Astrocyte (in vitro differentiated cells and primary cell): ENCODE measurements at regions not wholly inside any gene's neighbourhood (a gene's known extent, or its start where the extent isn't known, plus 50 kb on each side); places are given as distances from the start of the nearest gene placed in this dataset.

Source experiments
- DNase-seq: peaks from one replicate; pipeline ENCODE4 v3.0.0-alpha.2; 2010; ENCODE audit warnings: low read depth
- FAIRE-seq: peaks from 2 replicates; lab custom pipeline; 2011; peaks lifted over from hg19 to GRCh38; lab: Jason Lieb, UNC
- H2AFZ ChIP-seq: 2 replicates; pipeline ENCODE4 v1.6.0; 2012; ENCODE audit warnings: low read depth, low read length, inconsistent platforms
- H3K27ac ChIP-seq: 2 replicates; pipeline ENCODE4 v1.5.1; 2011; ENCODE audit warnings: low read depth, low read length, inconsistent platforms
- H3K27me3 ChIP-seq: 2 replicates; pipeline ENCODE4 v1.6.0; 2011; ENCODE audit warnings: low read length, inconsistent platforms; ENCODE audit not compliant: insufficient read depth
- H3K36me3 ChIP-seq: 2 replicates; pipeline ENCODE4 v1.5.1; 2011; ENCODE audit warnings: low read length, inconsistent platforms; ENCODE audit not compliant: insufficient read depth
- H3K4me1 ChIP-seq: 2 replicates; pipeline ENCODE4 v1.5.1; 2011; ENCODE audit warnings: low read length, inconsistent platforms; ENCODE audit not compliant: insufficient read depth
- H3K4me2 ChIP-seq: 2 replicates; pipeline ENCODE4 v1.6.0; 2012; ENCODE audit warnings: low read length, inconsistent platforms
- H3K4me3 ChIP-seq: 2 replicates; pipeline ENCODE4 v1.5.1; 2011; ENCODE audit warnings: low read depth, mild to moderate bottlenecking, low read length, inconsistent platforms; ENCODE audit not compliant: insufficient read depth
- H3K79me2 ChIP-seq: 2 replicates; pipeline ENCODE4 v1.6.0; 2012; ENCODE audit warnings: mild to moderate bottlenecking, low read length, inconsistent platforms; ENCODE audit not compliant: insufficient read depth
- H3K9ac ChIP-seq: 2 replicates; pipeline ENCODE4 v1.6.0; 2012; ENCODE audit warnings: mild to moderate bottlenecking, low read length, inconsistent platforms
- H3K9me3 ChIP-seq: 2 replicates; pipeline ENCODE4 v1.5.1; 2012; ENCODE audit warnings: low read depth, mild to moderate bottlenecking, low read length, inconsistent platforms; ENCODE audit not compliant: insufficient read depth
- H4K20me1 ChIP-seq: 2 replicates; pipeline ENCODE4 v1.6.0; 2012; ENCODE audit warnings: low read length, inconsistent platforms; ENCODE audit not compliant: insufficient read depth
- H3K27ac Mint-ChIP-seq: one replicate; pipeline ENCODE4 v1.8.0; 2021; ENCODE audit warnings: mild to moderate bottlenecking, mixed read lengths; ENCODE audit not compliant: unreplicated experiment
- H3K27me3 Mint-ChIP-seq: one replicate; pipeline ENCODE4 v1.8.0; 2021; ENCODE audit warnings: low read depth, mixed read lengths; ENCODE audit not compliant: unreplicated experiment
- H3K36me3 Mint-ChIP-seq: one replicate; pipeline ENCODE4 v1.8.0; 2021; ENCODE audit warnings: low read depth, mixed read lengths; ENCODE audit not compliant: unreplicated experiment
- H3K4me1 Mint-ChIP-seq: one replicate; pipeline ENCODE4 v1.8.0; 2021; ENCODE audit warnings: low read depth, mixed read lengths; ENCODE audit not compliant: unreplicated experiment
- H3K4me3 Mint-ChIP-seq: one replicate; pipeline ENCODE4 v1.8.0; 2021; ENCODE audit warnings: mild to moderate bottlenecking, moderate library complexity, mixed read lengths; ENCODE audit not compliant: unreplicated experiment
- H3K9me3 Mint-ChIP-seq: one replicate; pipeline ENCODE4 v1.8.0; 2021; ENCODE audit warnings: mild to moderate bottlenecking, mixed read lengths; ENCODE audit not compliant: unreplicated experiment
- EZH2 ChIP-seq: IDR thresholded peaks from 2 replicates; pipeline ENCODE4 v1.6.1; 2012; ENCODE audit warnings: mild to moderate bottlenecking, low read length, inconsistent platforms; ENCODE audit not compliant: insufficient read depth
- TF ChIP-seq, protein P1 (sequence below): IDR thresholded peaks from 2 replicates; pipeline ENCODE4 v1.5.1; 2011; ENCODE audit warnings: low read depth, mild to moderate bottlenecking, inconsistent platforms, low read length, moderate library complexity; ENCODE audit not compliant: insufficient read depth

DNA sequence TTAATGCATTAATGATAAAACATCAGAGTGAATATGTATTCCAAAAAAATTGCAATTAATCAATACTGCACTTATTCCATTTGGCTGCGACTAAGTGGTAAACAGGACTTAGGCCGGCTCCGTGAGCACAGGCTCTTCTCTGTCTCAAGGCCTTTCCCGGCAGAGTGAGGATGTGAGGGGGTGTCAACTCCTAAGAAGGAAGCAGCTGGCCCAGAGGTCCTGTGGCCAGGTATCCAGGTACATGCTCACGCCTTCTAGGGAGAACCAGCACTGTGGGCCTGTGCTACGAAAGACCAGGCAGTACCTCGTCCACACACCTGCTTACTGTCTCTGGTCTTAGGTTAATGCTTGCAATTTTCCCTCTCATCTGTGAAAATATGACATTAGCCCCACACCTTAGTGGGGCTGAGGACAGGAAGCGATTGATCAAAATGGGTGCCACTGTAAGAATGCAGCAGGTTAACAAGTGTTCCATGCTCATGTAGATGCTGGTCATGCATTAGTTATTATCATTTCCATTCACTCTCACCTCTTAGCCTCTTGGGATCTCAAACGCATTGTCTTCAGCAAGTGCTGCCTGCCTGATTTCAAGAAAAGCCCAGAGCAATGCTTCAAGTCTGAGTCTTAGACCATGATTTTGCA lies 175.3 kb downstream of the ABHD5 start:
- peak overlapping the region; percentile 39 for H3K9ac ChIP-seq
- DNase-seq (no peak), FAIRE-seq (no peak)
- TF ChIP-seq EZH2: no peak
- TF ChIP-seq, protein P1, sequence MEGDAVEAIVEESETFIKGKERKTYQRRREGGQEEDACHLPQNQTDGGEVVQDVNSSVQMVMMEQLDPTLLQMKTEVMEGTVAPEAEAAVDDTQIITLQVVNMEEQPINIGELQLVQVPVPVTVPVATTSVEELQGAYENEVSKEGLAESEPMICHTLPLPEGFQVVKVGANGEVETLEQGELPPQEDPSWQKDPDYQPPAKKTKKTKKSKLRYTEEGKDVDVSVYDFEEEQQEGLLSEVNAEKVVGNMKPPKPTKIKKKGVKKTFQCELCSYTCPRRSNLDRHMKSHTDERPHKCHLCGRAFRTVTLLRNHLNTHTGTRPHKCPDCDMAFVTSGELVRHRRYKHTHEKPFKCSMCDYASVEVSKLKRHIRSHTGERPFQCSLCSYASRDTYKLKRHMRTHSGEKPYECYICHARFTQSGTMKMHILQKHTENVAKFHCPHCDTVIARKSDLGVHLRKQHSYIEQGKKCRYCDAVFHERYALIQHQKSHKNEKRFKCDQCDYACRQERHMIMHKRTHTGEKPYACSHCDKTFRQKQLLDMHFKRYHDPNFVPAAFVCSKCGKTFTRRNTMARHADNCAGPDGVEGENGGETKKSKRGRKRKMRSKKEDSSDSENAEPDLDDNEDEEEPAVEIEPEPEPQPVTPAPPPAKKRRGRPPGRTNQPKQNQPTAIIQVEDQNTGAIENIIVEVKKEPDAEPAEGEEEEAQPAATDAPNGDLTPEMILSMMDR: no peak
- H3K27ac ChIP-seq: peak overlapping the region; percentile 70
- no peaks in the 10 kb centered on the region for H3K36me3 ChIP-seq
- peak overlapping the region; percentile 42 for H3K4me2 ChIP-seq
- peak overlapping the region; percentile 94 for H3K27ac Mint-ChIP-seq
- H3K4me1 ChIP-seq: peaks cover 38% of the 10 kb centered on the region
- no peaks in the 10 kb centered on the region for H4K20me1 ChIP-seq
- no peaks in the 10 kb centered on the region for H3K9me3 Mint-ChIP-seq
- no peak overlapping the region for H2AFZ ChIP-seq
- H3K4me3 Mint-ChIP-seq: no peak overlapping the region
- H3K4me3 ChIP-seq: no peak overlapping the region
- H3K27me3 ChIP-seq: no peaks in the 10 kb centered on the region
- H3K36me3 Mint-ChIP-seq: peaks cover 2% of the 10 kb centered on the region
- peaks cover 3% of the 10 kb centered on the region for H3K27me3 Mint-ChIP-seq
- H3K4me1 Mint-ChIP-seq: peaks cover 52% of the 10 kb centered on the region
- H3K79me2 ChIP-seq: no peaks in the 10 kb centered on the region
- H3K9me3 ChIP-seq: no peaks in the 10 kb centered on the region

DNA sequence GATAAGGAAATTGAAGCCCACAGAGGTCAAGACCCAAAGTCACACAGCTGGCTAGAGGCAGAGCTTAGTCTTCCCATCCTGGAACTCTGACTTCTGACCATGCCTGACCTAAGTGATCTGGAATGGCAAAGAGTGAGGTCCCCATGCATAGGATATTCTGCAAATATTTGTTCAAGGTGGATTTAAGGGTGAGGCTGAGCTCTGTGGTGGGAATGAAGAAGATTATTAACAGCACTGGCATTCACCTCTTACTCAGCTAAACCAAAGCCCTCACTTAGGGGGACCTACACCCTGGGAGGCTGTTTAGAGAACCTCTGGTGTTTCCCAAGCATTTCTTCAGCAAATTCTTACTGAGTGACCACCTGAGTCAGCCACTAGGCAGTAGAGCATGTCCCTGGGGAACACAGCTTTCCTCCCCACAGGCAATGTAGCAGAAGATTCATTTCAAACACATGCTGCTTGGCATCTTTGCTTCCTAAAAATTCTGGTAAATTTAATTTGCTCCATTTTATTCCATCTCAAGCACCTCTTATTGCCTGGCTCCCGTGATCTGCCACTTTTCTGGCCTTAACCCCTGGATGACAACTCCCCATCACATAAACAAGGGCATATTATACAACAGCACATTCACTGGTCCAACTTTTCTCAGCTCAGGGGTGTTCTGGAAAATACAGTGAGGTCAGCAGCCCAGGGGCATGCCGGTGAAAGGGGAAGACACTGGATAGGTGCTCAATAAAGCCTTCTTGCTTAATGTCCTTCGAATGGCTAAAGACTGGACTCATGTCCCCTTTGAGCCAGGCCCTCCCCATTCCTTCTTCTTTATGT lies 176.0 kb downstream of the ABHD5 start:
- DNase-seq (peak; percentile 86), FAIRE-seq (peak; percentile 95)
- H3K4me3 Mint-ChIP-seq: peak overlapping the region; percentile 8
- H3K4me1 Mint-ChIP-seq: peaks cover 59% of the 10 kb centered on the region
- H3K9me3 ChIP-seq: no peaks in the 10 kb centered on the region
- TF ChIP-seq EZH2: no peak
- TF ChIP-seq, protein P1: no peak
- H3K36me3 ChIP-seq: no peaks in the 10 kb centered on the region
- H3K36me3 Mint-ChIP-seq: peaks cover 2% of the 10 kb centered on the region
- no peaks in the 10 kb centered on the region for H4K20me1 ChIP-seq
- H3K27me3 Mint-ChIP-seq: peaks cover 3% of the 10 kb centered on the region
- H3K9me3 Mint-ChIP-seq: no peaks in the 10 kb centered on the region
- peak overlapping the region; percentile 94 for H3K27ac Mint-ChIP-seq
- peak overlapping the region; percentile 90 for H3K27ac ChIP-seq
- H2AFZ ChIP-seq: no peak overlapping the region
- H3K4me2 ChIP-seq: peak overlapping the region; percentile 52
- H3K27me3 ChIP-seq: no peaks in the 10 kb centered on the region
- peak overlapping the region; percentile 68 for H3K9ac ChIP-seq
- no peaks in the 10 kb centered on the region for H3K79me2 ChIP-seq
- no peak overlapping the region for H3K4me3 ChIP-seq
- H3K4me1 ChIP-seq: peaks cover 45% of the 10 kb centered on the region
